NB4 (cell line): ENCODE measurements at regions not wholly inside any gene's neighbourhood (a gene's known extent, or its start where the extent isn't known, plus 50 kb on each side); places are given as distances from the start of the nearest gene placed in this dataset.

Experiments
- MAX ChIP-seq: IDR thresholded peaks from 2 replicates; pipeline ENCODE4 v1.6.1; 2011; ENCODE audit warnings: low read depth, low read length
- MYC ChIP-seq: IDR thresholded peaks from 2 replicates; pipeline ENCODE4 v1.6.1; 2011; ENCODE audit warnings: low read depth, low read length
- POLR2A ChIP-seq: IDR thresholded peaks from 2 replicates; pipeline ENCODE4 v1.6.1; 2011; ENCODE audit warnings: mild to moderate bottlenecking; ENCODE audit not compliant: insufficient read length; ENCODE audit errors: extremely low read depth
- TF ChIP-seq, protein P1 (sequence below): IDR thresholded peaks from one replicate; pipeline ENCODE4 v1.5.1; 2012; ENCODE audit warnings: low read depth, low read length

DNA sequence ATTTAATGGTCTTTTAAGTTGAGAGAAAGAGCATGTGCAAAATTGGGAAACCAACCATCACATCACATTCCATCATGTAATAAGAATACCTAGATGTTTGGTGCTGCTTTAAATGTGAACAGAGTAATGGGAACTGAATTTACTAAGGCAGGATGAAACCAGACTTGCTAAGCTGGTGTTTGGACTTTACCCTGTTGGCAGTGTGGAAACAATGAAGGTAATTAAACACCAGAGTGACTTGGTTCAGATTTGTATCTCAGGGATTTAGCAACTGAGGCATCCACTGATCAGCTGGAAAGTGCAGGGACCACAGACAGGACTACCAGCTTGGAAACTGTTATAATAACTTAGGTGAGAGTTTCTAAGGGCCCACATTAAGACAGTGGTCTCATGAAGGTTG is 263.4 kb downstream of the OLFM3 start:
- TF ChIP-seq, protein P1, sequence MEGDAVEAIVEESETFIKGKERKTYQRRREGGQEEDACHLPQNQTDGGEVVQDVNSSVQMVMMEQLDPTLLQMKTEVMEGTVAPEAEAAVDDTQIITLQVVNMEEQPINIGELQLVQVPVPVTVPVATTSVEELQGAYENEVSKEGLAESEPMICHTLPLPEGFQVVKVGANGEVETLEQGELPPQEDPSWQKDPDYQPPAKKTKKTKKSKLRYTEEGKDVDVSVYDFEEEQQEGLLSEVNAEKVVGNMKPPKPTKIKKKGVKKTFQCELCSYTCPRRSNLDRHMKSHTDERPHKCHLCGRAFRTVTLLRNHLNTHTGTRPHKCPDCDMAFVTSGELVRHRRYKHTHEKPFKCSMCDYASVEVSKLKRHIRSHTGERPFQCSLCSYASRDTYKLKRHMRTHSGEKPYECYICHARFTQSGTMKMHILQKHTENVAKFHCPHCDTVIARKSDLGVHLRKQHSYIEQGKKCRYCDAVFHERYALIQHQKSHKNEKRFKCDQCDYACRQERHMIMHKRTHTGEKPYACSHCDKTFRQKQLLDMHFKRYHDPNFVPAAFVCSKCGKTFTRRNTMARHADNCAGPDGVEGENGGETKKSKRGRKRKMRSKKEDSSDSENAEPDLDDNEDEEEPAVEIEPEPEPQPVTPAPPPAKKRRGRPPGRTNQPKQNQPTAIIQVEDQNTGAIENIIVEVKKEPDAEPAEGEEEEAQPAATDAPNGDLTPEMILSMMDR = no peak
- TF ChIP-seq POLR2A (no peak), MAX (no peak), MYC (no peak)
